Colonic mucosa (tissue), 4 donors: ENCODE measurements at regions not wholly inside any gene's neighbourhood (a gene's known extent, or its start where the extent isn't known, plus 50 kb on each side); places are given as distances from the start of the nearest gene placed in this dataset.
"Not testable (repeated sequence)": the region's sequence is repeated elsewhere in the genome, so short reads cannot be mapped to it uniquely, and the experiment has no call there.

ENCODE experiments used
- DNase-seq: peaks from one replicate; pipeline ENCODE4 v3.0.0-alpha.2; 2020
- H3K27ac ChIP-seq: fragments of 200-600 bp; one replicate; pipeline ENCODE4 v1.8.0; 2021
- H3K27me3 ChIP-seq: fragments of 200-600 bp; one replicate; pipeline ENCODE4 v1.8.0; 2021
- H3K36me3 ChIP-seq: fragments of 200-600 bp; one replicate; pipeline ENCODE4 v1.8.0; 2021
- H3K4me1 ChIP-seq: fragments of 200-600 bp; one replicate; pipeline ENCODE4 v1.8.0; 2021; ENCODE audit warnings: mild to moderate bottlenecking
- H3K4me3 ChIP-seq: fragments of 200-600 bp; one replicate; pipeline ENCODE4 v1.8.0; 2021
- H3K9ac ChIP-seq, 2 donors: one replicate each; pipeline ENCODE4 v1.7.0; 2013; ENCODE audit warnings: control low read depth in 2 of 2, low read depth in 2 of 2, low read length in 2 of 2
- H3K9me3 ChIP-seq: fragments of 200-600 bp; one replicate; pipeline ENCODE4 v1.8.0; 2021
- CTCF ChIP-seq: fragments of 200-600 bp; IDR thresholded peaks from one replicate; pipeline ENCODE4 v1.8.0; 2022; ENCODE audit warnings: antibody characterized with exemption, mild to moderate bottlenecking
- intact Hi-C: fragments of 100-400 bp; cut with DNase I; formaldehyde crosslinking; loops from one replicate; pipeline ENCODE4 v1.14.1; 2022
- donor health status: healthy.
- donor health status: DM: no; HTN: no; CAD: no.
- donor health status: DM: no; HTN: no; CAD: no.

GRCh38 chr1:37358992-37359391 lies 115.4 kb upstream of the ZC3H12A start:
- intact Hi-C loops: no loop called here
- Histone ChIP-seq H3K27ac (no peak overlapping the region), H3K36me3 (no peaks in the 10 kb centered on the region), H3K4me1 (no peaks in the 10 kb centered on the region), H3K27me3 (no peaks in the 10 kb centered on the region), H3K9me3 (no peaks in the 10 kb centered on the region), H3K9ac (no peak overlapping the region), H3K4me3 (no peak overlapping the region)
- no peak for TF ChIP-seq CTCF
- DNase-seq: no peak

GRCh38 chr1:37360011-37360410 lies 114.4 kb upstream of the ZC3H12A start:
- H3K4me3 ChIP-seq: no peak overlapping the region
- H3K27me3 ChIP-seq: no peaks in the 10 kb centered on the region
- H3K9ac ChIP-seq: no peak overlapping the region
- H3K9me3 ChIP-seq: no peaks in the 10 kb centered on the region
- H3K36me3 ChIP-seq: no peaks in the 10 kb centered on the region
- DNase-seq: no peak
- no peak for TF ChIP-seq CTCF
- H3K4me1 ChIP-seq: no peaks in the 10 kb centered on the region
- no peak overlapping the region for H3K27ac ChIP-seq
- intact Hi-C loops: no loop called here

GRCh38 chr1:37362594-37363385 lies 111.6 kb upstream of the ZC3H12A start:
- Histone ChIP-seq H3K27ac (no peak overlapping the region), H3K4me1 (no peaks in the 10 kb centered on the region), H3K9ac (no peak overlapping the region), H3K36me3 (no peaks in the 10 kb centered on the region), H3K27me3 (no peaks in the 10 kb centered on the region), H3K9me3 (no peaks in the 10 kb centered on the region), H3K4me3 (no peak overlapping the region)
- no peak for DNase-seq
- no peak for TF ChIP-seq CTCF
- intact Hi-C loops: no loop called here

- H3K9me3 ChIP-seq: no peaks in the 10 kb centered on the region
- no peaks in the 10 kb centered on the region for H3K36me3 ChIP-seq
- intact Hi-C loops: no loop called here
- H3K27me3 ChIP-seq: no peaks in the 10 kb centered on the region
- no peak overlapping the region for H3K4me3 ChIP-seq
- no peaks in the 10 kb centered on the region for H3K4me1 ChIP-seq
- TF ChIP-seq CTCF: no peak
- no peak overlapping the region for H3K27ac ChIP-seq
- no peak overlapping the region for H3K9ac ChIP-seq
- DNase-seq: no peak
Measured at GRCh38 chr1:37363535-37363934, 110.8 kb upstream of the ZC3H12A start.

- not testable (repeated sequence) for H3K4me3 ChIP-seq, H3K27me3 ChIP-seq, H3K4me1 ChIP-seq
Measured at GRCh38 chr1:37368665-37369315, 105.6 kb upstream of the ZC3H12A start.

GRCh38 chr1:37372302-37372701 lies 102.1 kb upstream of the ZC3H12A start:
- H3K4me1 ChIP-seq: no peaks in the 10 kb centered on the region
- no peak overlapping the region for H3K4me3 ChIP-seq
- H3K27ac ChIP-seq: no peak overlapping the region
- H3K27me3 ChIP-seq: no peaks in the 10 kb centered on the region
- no peaks in the 10 kb centered on the region for H3K9me3 ChIP-seq
- no peak overlapping the region for H3K9ac ChIP-seq
- no peak for DNase-seq
- intact Hi-C loops: no loop called here
- TF ChIP-seq CTCF: no peak
- no peaks in the 10 kb centered on the region for H3K36me3 ChIP-seq

More at GRCh38 chr1:37368665-37369315, 105.6 kb upstream of the ZC3H12A start:
- H3K36me3 ChIP-seq, H3K27ac ChIP-seq, intact Hi-C loops, H3K9ac ChIP-seq, DNase-seq, H3K9me3 ChIP-seq: not testable (repeated sequence)
